Endothelial cell of umbilical vein (primary cell): ENCODE measurements at regions not wholly inside any gene's neighbourhood (a gene's known extent, or its start where the extent isn't known, plus 50 kb on each side); places are given as distances from the start of the nearest gene placed in this dataset.

Source experiments
- BruUV-seq: library from RNA; stranded (reverse); fragments of 400-500 nt; replicated peaks from 2 replicates; lab custom pipeline; 2021; lab: Mats Ljungman, UMichigan
- CTCF ChIA-PET: fragments of 300-600, 350-600 bp; sonication (Branson Sonifier 250); formaldehyde crosslinking; loops from one replicate; lab custom pipeline; 2021; ENCODE audit warnings: antibody characterized with exemption, inconsistent platforms; lab: Charles Lee
- POLR2A ChIA-PET: fragments of 300-600, 350-600 bp; sonication (Branson Sonifier 250); formaldehyde crosslinking; loops from one replicate; lab custom pipeline; 2021; ENCODE audit warnings: antibody characterized with exemption, inconsistent platforms; lab: Charles Lee
- DNase-seq: peaks from one replicate; pipeline ENCODE4 v3.0.0-alpha.2; 2011; ENCODE audit warnings: low read depth, low spot score
- FAIRE-seq: peaks from 2 replicates; lab custom pipeline; 2011; peaks lifted over from hg19 to GRCh38; lab: Jason Lieb, UNC
- H2AFZ ChIP-seq: 2 replicates; pipeline ENCODE4 v1.6.0; 2012; ENCODE audit warnings: low read depth, low read length, control low read depth, inconsistent platforms
- H3K27ac ChIP-seq: 2 replicates; pipeline ENCODE4 v1.5.1; 2011; ENCODE audit warnings: low read depth, mild to moderate bottlenecking, control low read depth, low read length, moderate library complexity; ENCODE audit not compliant: insufficient read depth
- H3K27me3 ChIP-seq, 2 experiments: 2 replicates each; pipeline versions ENCODE4 v1.6.0 to v1.6.1; 2011; ENCODE audit warnings: low read length in 2 of 2, mixed read lengths in 1 of 2; ENCODE audit not compliant: control insufficient read depth in 2 of 2, insufficient read depth in 2 of 2
- H3K36me3 ChIP-seq, 2 experiments: 2 replicates in 1 of 2; 3 replicates in 1 of 2; pipeline ENCODE4 v1.5.1; 2011; ENCODE audit warnings: low read length in 2 of 2, mild to moderate bottlenecking in 1 of 2, moderate library complexity in 1 of 2; ENCODE audit not compliant: control insufficient read depth in 2 of 2, insufficient read depth in 2 of 2; ENCODE audit errors: extremely low read depth in 1 of 2
- H3K4me1 ChIP-seq: 3 replicates; pipeline ENCODE4 v1.5.1; 2011; ENCODE audit warnings: mild to moderate bottlenecking, low read length; ENCODE audit not compliant: control insufficient read depth, insufficient read depth; ENCODE audit errors: extremely low read depth
- H3K4me2 ChIP-seq: 2 replicates; pipeline ENCODE4 v1.6.1; 2011; ENCODE audit warnings: low read length, control low read depth, mixed read lengths; ENCODE audit not compliant: insufficient read depth
- H3K4me3 ChIP-seq, 3 experiments: fragments of 200-600 bp in 1 of 3; sonication (generic), shearing (Covaris generic) in 1 of 3; replicated peaks in 1 of 3; 2 replicates each; pipeline ENCODE4 v1.5.1; 2011 to 2016; ENCODE audit warnings: control low read depth in 3 of 3, low read length in 3 of 3, mild to moderate bottlenecking in 2 of 3, inconsistent platforms in 1 of 3, low read depth in 1 of 3, moderate library complexity in 1 of 3; ENCODE audit not compliant: insufficient read depth in 1 of 3
- H3K79me2 ChIP-seq: 2 replicates; pipeline ENCODE4 v1.6.0; 2012; ENCODE audit warnings: low read length, inconsistent platforms; ENCODE audit not compliant: control insufficient read depth, insufficient read depth
- H3K9ac ChIP-seq: replicated peaks from 2 replicates; pipeline ENCODE3; 2011; ENCODE audit warnings: low read length, control low read depth; ENCODE audit not compliant: insufficient read depth; ENCODE audit errors: extremely low read depth
- H3K9me1 ChIP-seq: replicated peaks from 3 replicates; pipeline ENCODE4 v1.6.0; 2011; ENCODE audit warnings: mild to moderate bottlenecking, low read length; ENCODE audit not compliant: control insufficient read depth, insufficient read depth; ENCODE audit errors: extremely low read depth
- H3K9me3 ChIP-seq: replicated peaks from 2 replicates; pipeline ENCODE4 v1.5.1; 2012; ENCODE audit warnings: low read length, inconsistent platforms; ENCODE audit not compliant: control insufficient read depth, insufficient read depth
- H4K20me1 ChIP-seq: replicated peaks from 2 replicates; pipeline ENCODE3; 2011; ENCODE audit warnings: mild to moderate bottlenecking, low read length; ENCODE audit not compliant: control insufficient read depth, insufficient read depth; ENCODE audit errors: extremely low read depth
- CTCF ChIP-seq, 2 donors: IDR thresholded peaks; 1 replicate in 1 of 2; 2 replicates in 1 of 2; pipeline ENCODE4 v1.5.1; 2011; ENCODE audit warnings: low read length in 2 of 2, mild to moderate bottlenecking in 2 of 2, moderate library complexity in 2 of 2, control low read depth in 1 of 2, inconsistent platforms in 1 of 2, low read depth in 1 of 2; ENCODE audit not compliant: insufficient read depth in 1 of 2; ENCODE audit errors: extremely low read depth in 1 of 2
- EZH2 ChIP-seq: IDR thresholded peaks from 2 replicates; pipeline ENCODE4 v1.6.1; 2012; ENCODE audit warnings: borderline replicate concordance, low read depth, mild to moderate bottlenecking, moderate library complexity, low read length, inconsistent platforms; ENCODE audit not compliant: severe bottlenecking
- FOS ChIP-seq: IDR thresholded peaks from 2 replicates; pipeline ENCODE4 v1.6.1; 2011; ENCODE audit warnings: mild to moderate bottlenecking, low read length, moderate library complexity, borderline replicate concordance; ENCODE audit not compliant: insufficient read depth
- GATA2 ChIP-seq: IDR thresholded peaks from 2 replicates; pipeline ENCODE4 v1.7.0; 2011; ENCODE audit warnings: low read depth, mild to moderate bottlenecking, moderate library complexity, mixed read lengths, low read length; ENCODE audit not compliant: insufficient read length, insufficient read depth
- JUN ChIP-seq: IDR thresholded peaks from 2 replicates; pipeline ENCODE4 v1.6.1; 2011; ENCODE audit warnings: borderline replicate concordance, low read depth; ENCODE audit not compliant: insufficient read length, insufficient read depth
- MYC ChIP-seq: IDR thresholded peaks from one replicate; pipeline ENCODE4 v1.6.1; 2011; ENCODE audit warnings: mild to moderate bottlenecking, low read depth, low read length
- POLR2A ChIP-seq: IDR thresholded peaks from 2 replicates; pipeline ENCODE4 v1.6.1; 2012; ENCODE audit warnings: low read depth, mild to moderate bottlenecking, control low read depth, low read length
- POLR2AphosphoS5 ChIP-seq: IDR thresholded peaks from 2 replicates; pipeline ENCODE4 v1.6.1; 2012; ENCODE audit warnings: low read depth, mild to moderate bottlenecking, control low read depth, low read length, moderate library complexity; ENCODE audit not compliant: insufficient read depth
- dilution Hi-C: fragments of 300-500 bp; cut with MboI; formaldehyde crosslinking; loops from one replicate; pipeline ENCODE4 v1.15.0; 2019; ENCODE audit warnings: low sequenced_read_pairs; ENCODE audit not compliant: extremely low pct_ligation_motif_present
- intact Hi-C: fragments of 100-400 bp; cut with micrococcal nuclease; formaldehyde crosslinking; loops from one replicate; pipeline ENCODE4 v1.10.0; 2022
- TF ChIP-seq, protein P1 (sequence below): IDR thresholded peaks from 2 replicates; pipeline ENCODE4 v1.6.1; 2011; ENCODE audit not compliant: insufficient read depth, insufficient read length

DNA sequence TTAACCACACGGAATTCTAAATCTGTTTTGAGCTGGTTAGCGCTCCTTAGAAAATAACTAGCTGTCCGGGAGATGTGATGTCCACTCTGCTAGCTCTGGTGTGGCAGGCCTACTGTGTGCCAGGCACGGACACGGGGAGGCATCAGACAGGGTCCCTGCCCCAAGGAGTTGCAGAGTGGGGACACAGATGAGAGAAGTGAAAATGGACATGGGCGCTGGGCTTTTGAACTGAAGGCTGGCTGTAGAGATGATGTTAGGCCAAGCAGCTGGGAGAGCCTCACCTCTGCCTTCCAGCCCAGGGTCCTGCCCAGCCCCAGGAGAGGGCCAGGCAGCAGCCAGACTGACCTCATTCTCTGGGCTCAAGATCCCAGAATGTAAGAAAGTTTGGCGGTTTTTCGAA lies 368.6 kb downstream of the CTTN start:
- Histone ChIP-seq H3K4me3 (no peak overlapping the region), H4K20me1 (no peaks in the 10 kb centered on the region), H2AFZ (no peak overlapping the region), H3K9me3 (no peaks in the 10 kb centered on the region), H3K4me2 (no peak overlapping the region), H3K4me1 (no peaks in the 10 kb centered on the region), H3K27ac (no peak overlapping the region), H3K36me3 (no peaks in the 10 kb centered on the region), H3K9me1 (no peaks in the 10 kb centered on the region), H3K9ac (no peak overlapping the region), H3K79me2 (no peaks in the 10 kb centered on the region), H3K27me3 (no peaks in the 10 kb centered on the region)
- DNase-seq (no peak), FAIRE-seq (no peak)
- BruUV-seq: no TSS peak
- TF ChIP-seq EZH2: no peak
- TF ChIP-seq JUN: no peak
- TF ChIP-seq, protein P1, sequence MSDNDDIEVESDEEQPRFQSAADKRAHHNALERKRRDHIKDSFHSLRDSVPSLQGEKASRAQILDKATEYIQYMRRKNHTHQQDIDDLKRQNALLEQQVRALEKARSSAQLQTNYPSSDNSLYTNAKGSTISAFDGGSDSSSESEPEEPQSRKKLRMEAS: no peak
- no peak for TF ChIP-seq POLR2AphosphoS5
- TF ChIP-seq CTCF (IDR thresholded peaks at IDR 0.05; ENCODE audit: extremely low read depth in 1 of 2, insufficient read depth in 1 of 2, low read depth in 1 of 2, low read length in 2 of 2): no peak
- no peak for TF ChIP-seq MYC
- TF ChIP-seq POLR2A: no peak
- TF ChIP-seq FOS: no peak
- no peak for TF ChIP-seq GATA2
- intact Hi-C loops: no loop called here
- ChIA-PET POLR2A (no interaction called here), CTCF (no interaction called here)
- dilution Hi-C loops: no loop called here
